CD14-positive monocyte (primary cell): ENCODE measurements at regions not wholly inside any gene's neighbourhood (a gene's known extent, or its start where the extent isn't known, plus 50 kb on each side); places are given as distances from the start of the nearest gene placed in this dataset.

Experiments
- DNase-seq, 3 donors: peaks; one replicate each; pipeline ENCODE4 v3.0.0-alpha.2; 2011 to 2022
- H2AFZ ChIP-seq: 2 replicates; pipeline ENCODE4 v1.6.0; 2012; ENCODE audit warnings: mild to moderate bottlenecking, low read depth, low read length, inconsistent platforms; ENCODE audit not compliant: insufficient read depth, poor library complexity, severe bottlenecking
- H3K27ac ChIP-seq, 2 donors: 1 replicate in 1 of 2; 2 replicates in 1 of 2; pipeline ENCODE4 v1.5.1; 2012 to 2013; ENCODE audit warnings: low read length in 2 of 2, control low read depth in 1 of 2, inconsistent platforms in 1 of 2, low read depth in 1 of 2, mild to moderate bottlenecking in 1 of 2
- H3K27me3 ChIP-seq, 2 donors: one replicate each; pipeline versions ENCODE4 v1.6.0 to v1.6.1; 2011 to 2013; ENCODE audit warnings: low read length in 2 of 2; ENCODE audit not compliant: control insufficient read depth in 2 of 2, insufficient read depth in 2 of 2
- H3K36me3 ChIP-seq, 2 donors: replicated peaks in 1 of 2; 1 replicate in 1 of 2; 2 replicates in 1 of 2; pipeline versions ENCODE4 v1.5.1 to v1.6.1; 2012 to 2013; ENCODE audit warnings: low read length in 2 of 2, control low read depth in 1 of 2, inconsistent platforms in 1 of 2, mild to moderate bottlenecking in 1 of 2; ENCODE audit not compliant: insufficient read depth in 2 of 2, control insufficient read depth in 1 of 2
- H3K4me1 ChIP-seq, 2 donors: 1 replicate in 1 of 2; 2 replicates in 1 of 2; pipeline versions ENCODE4 v1.5.1 to v1.6.1; 2012 to 2013; ENCODE audit warnings: low read length in 2 of 2, control low read depth in 1 of 2, inconsistent platforms in 1 of 2, mild to moderate bottlenecking in 1 of 2, moderate library complexity in 1 of 2; ENCODE audit not compliant: insufficient read depth in 2 of 2, control insufficient read depth in 1 of 2
- H3K4me2 ChIP-seq: replicated peaks from 2 replicates; pipeline ENCODE3; 2012; ENCODE audit warnings: low read length, moderate library complexity, mild to moderate bottlenecking; ENCODE audit not compliant: poor library complexity, severe bottlenecking; ENCODE audit errors: extremely low read depth
- H3K4me3 ChIP-seq, 3 experiments: fragments of 200-600 bp in 1 of 3; sonication (generic) in 1 of 3; replicated peaks in 1 of 3; 1 replicate in 2 of 3; 2 replicates in 1 of 3; pipeline ENCODE4 v1.5.1; 2011 to 2013; ENCODE audit warnings: low read length in 3 of 3, mild to moderate bottlenecking in 3 of 3, control low read depth in 2 of 3, low read depth in 2 of 3, inconsistent platforms in 1 of 3, moderate library complexity in 1 of 3
- H3K79me2 ChIP-seq: 2 replicates; pipeline ENCODE4 v1.6.0; 2012; ENCODE audit warnings: mild to moderate bottlenecking, control low read depth, inconsistent platforms, low read length, moderate library complexity; ENCODE audit not compliant: insufficient read depth
- H3K9ac ChIP-seq: 2 replicates; pipeline ENCODE4 v1.6.0; 2017; ENCODE audit warnings: low read length, mild to moderate bottlenecking; ENCODE audit not compliant: insufficient read depth, poor library complexity, severe bottlenecking
- H3K9me3 ChIP-seq, 2 donors: replicated peaks in 1 of 2; 1 replicate in 1 of 2; 2 replicates in 1 of 2; pipeline versions ENCODE4 v1.5.1 to v1.6.1; 2012 to 2013; ENCODE audit warnings: low read length in 2 of 2, control low read depth in 1 of 2; ENCODE audit not compliant: control insufficient read depth in 1 of 2, insufficient read depth in 1 of 2
- H4K20me1 ChIP-seq: 2 replicates; pipeline ENCODE4 v1.6.0; 2012; ENCODE audit warnings: mild to moderate bottlenecking, low read length, control low read depth, moderate library complexity; ENCODE audit not compliant: insufficient read depth
- H3K27ac Mint-ChIP-seq, 7 donors: one replicate each; pipeline ENCODE4 v1.8.0; 2020; ENCODE audit warnings: mild to moderate bottlenecking in 7 of 7, mixed read lengths in 7 of 7, moderate library complexity in 6 of 7, inconsistent platforms in 2 of 7
- H3K27me3 Mint-ChIP-seq, 3 donors: one replicate each; pipeline ENCODE4 v1.8.0; 2021 to 2022; ENCODE audit warnings: low read depth in 3 of 3, mild to moderate bottlenecking in 3 of 3, mixed read lengths in 3 of 3, moderate library complexity in 3 of 3, inconsistent platforms in 1 of 3
- H3K36me3 Mint-ChIP-seq, 2 donors: one replicate each; pipeline ENCODE4 v1.8.0; 2020; ENCODE audit warnings: mixed read lengths in 2 of 2, inconsistent platforms in 1 of 2, mild to moderate bottlenecking in 1 of 2
- H3K4me1 Mint-ChIP-seq: one replicate; pipeline ENCODE4 v1.8.0; 2020; ENCODE audit warnings: mild to moderate bottlenecking, mixed read lengths
- H3K4me3 Mint-ChIP-seq, 2 donors: one replicate each; pipeline ENCODE4 v1.8.0; 2020; ENCODE audit warnings: mild to moderate bottlenecking in 2 of 2, mixed read lengths in 2 of 2, moderate library complexity in 1 of 2
- H3K9me3 Mint-ChIP-seq, 7 donors: one replicate each; pipeline ENCODE4 v1.8.0; 2020 to 2022; ENCODE audit warnings: mixed read lengths in 7 of 7, mild to moderate bottlenecking in 6 of 7, moderate library complexity in 6 of 7, inconsistent platforms in 2 of 7
- WGBS: methylation state at CpG from one replicate; pipeline ENCODE4 v1.1.5; 2013; ENCODE audit warnings: missing lambda C conversion rate; ENCODE audit not compliant: insufficient coverage; 5-methylcytosine and 5-hydroxymethylcytosine counted together
- intact Hi-C, 2 donors: fragments of 100-400 bp; cut with micrococcal nuclease; formaldehyde crosslinking; loops; one replicate each; pipeline versions ENCODE4 v1.15.0 to v1.15.1; 2023
- TF ChIP-seq, protein P1 (sequence below): fragments of 200-600 bp; IDR thresholded peaks from one replicate; pipeline ENCODE4 v1.8.0; 2022; ENCODE audit warnings: antibody characterized with exemption, mild to moderate bottlenecking

DNA sequence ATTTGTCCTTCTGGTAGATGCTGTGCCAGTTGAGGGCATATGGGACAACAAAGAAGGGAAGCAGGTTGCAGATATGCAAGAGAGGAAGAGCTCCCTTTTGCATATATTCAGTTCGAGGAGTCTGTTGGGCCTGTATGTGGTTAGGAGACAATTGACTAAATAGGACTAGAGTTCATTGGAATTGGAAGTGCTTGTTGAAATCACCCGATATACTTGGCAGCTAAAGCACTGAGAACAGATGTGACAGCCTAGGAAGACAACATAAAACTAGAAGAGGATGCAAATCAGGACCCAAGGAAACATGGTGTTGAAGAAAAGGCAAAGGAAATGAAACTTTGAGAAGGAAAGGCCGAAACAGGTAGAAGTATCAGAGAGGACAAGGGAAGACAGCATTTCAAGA, 215.2 kb upstream of the P2RY1 start:
- H3K27me3 ChIP-seq: no peaks in the 10 kb centered on the region
- Mint-ChIP-seq H3K4me3 (no peak overlapping the region), H3K36me3 (no peaks in the 10 kb centered on the region), H3K9me3 (peaks cover 0 to 8% (median 3%) of the 10 kb centered on the region in 7 donors), H3K27ac (peak overlapping the region in 1 of 7 donors; percentile 6), H3K4me1 (peaks cover 7% of the 10 kb centered on the region), H3K27me3 (peaks cover 0 to 2% (median 0%) of the 10 kb centered on the region in 3 donors)
- H3K4me1 ChIP-seq: no peaks in the 10 kb centered on the region
- no peak overlapping the region for H2AFZ ChIP-seq
- H3K36me3 ChIP-seq: no peaks in the 10 kb centered on the region
- H3K27ac ChIP-seq: no peak overlapping the region
- no peak overlapping the region for H3K4me3 ChIP-seq
- H3K9ac ChIP-seq: no peak overlapping the region
- no peak overlapping the region for H3K4me2 ChIP-seq
- DNase-seq: no peak
- H3K79me2 ChIP-seq: no peaks in the 10 kb centered on the region
- H4K20me1 ChIP-seq: no peaks in the 10 kb centered on the region
- no peaks in the 10 kb centered on the region for H3K9me3 ChIP-seq
- intact Hi-C loops: no loop called here
- 91% methylated on average over 3 of the region's 3 CpGs for WGBS
- TF ChIP-seq, protein P1, sequence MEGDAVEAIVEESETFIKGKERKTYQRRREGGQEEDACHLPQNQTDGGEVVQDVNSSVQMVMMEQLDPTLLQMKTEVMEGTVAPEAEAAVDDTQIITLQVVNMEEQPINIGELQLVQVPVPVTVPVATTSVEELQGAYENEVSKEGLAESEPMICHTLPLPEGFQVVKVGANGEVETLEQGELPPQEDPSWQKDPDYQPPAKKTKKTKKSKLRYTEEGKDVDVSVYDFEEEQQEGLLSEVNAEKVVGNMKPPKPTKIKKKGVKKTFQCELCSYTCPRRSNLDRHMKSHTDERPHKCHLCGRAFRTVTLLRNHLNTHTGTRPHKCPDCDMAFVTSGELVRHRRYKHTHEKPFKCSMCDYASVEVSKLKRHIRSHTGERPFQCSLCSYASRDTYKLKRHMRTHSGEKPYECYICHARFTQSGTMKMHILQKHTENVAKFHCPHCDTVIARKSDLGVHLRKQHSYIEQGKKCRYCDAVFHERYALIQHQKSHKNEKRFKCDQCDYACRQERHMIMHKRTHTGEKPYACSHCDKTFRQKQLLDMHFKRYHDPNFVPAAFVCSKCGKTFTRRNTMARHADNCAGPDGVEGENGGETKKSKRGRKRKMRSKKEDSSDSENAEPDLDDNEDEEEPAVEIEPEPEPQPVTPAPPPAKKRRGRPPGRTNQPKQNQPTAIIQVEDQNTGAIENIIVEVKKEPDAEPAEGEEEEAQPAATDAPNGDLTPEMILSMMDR: no peak

DNA sequence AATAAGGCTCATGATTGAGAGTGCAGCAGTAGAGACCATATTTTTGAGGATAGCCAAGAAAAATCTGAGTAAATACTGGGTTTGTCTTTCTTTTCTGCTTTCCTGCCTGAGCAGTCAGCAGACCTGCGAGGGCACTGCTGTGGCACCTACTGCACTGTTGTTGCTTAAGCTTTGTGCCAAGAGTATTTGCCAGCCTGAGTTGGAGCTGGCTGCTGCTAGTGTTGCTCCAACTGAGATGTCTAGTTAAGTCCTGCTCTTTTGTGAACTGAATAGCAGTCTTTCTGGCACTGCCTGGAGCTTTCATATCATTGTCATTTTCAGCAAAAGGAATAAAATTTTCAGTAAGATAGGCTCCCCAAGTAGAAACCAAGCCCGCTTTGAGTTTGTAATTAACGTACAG, 214.5 kb upstream of the P2RY1 start:
- Histone ChIP-seq H3K27me3 (no peaks in the 10 kb centered on the region), H3K36me3 (no peaks in the 10 kb centered on the region), H3K4me1 (no peaks in the 10 kb centered on the region), H4K20me1 (no peaks in the 10 kb centered on the region), H3K79me2 (no peaks in the 10 kb centered on the region), H3K9me3 (no peaks in the 10 kb centered on the region), H3K4me3 (no peak overlapping the region), H3K4me2 (no peak overlapping the region), H3K27ac (no peak overlapping the region), H2AFZ (no peak overlapping the region), H3K9ac (no peak overlapping the region)
- H3K36me3 Mint-ChIP-seq: no peaks in the 10 kb centered on the region
- TF ChIP-seq, protein P1: no peak
- 100% methylated on average over 1 of the region's 3 CpGs for WGBS
- DNase-seq: no peak
- intact Hi-C loops: no loop called here
- no peak overlapping the region for H3K4me3 Mint-ChIP-seq
- peaks cover 0 to 2% (median 0%) of the 10 kb centered on the region in 3 donors for H3K27me3 Mint-ChIP-seq
- H3K9me3 Mint-ChIP-seq: peaks cover 0 to 4% (median 1%) of the 10 kb centered on the region in 7 donors
- H3K4me1 Mint-ChIP-seq: peaks cover 7% of the 10 kb centered on the region
- no peak overlapping the region for H3K27ac Mint-ChIP-seq
